HepG2 (cell line): ENCODE measurements at regions not wholly inside any gene's neighbourhood (a gene's known extent, or its start where the extent isn't known, plus 50 kb on each side); places are given as distances from the start of the nearest gene placed in this dataset.

ENCODE experiments used
- ATAC-seq: fragments of 200-7000 bp; cut with Tn5 transposase; 3 replicates; pipeline ENCODE4 v1.9.1; 2020; ENCODE audit warnings: mild to moderate bottlenecking, moderate library complexity
- BruUV-seq: library from RNA; stranded (reverse); fragments of 400-500 nt; replicated peaks from 2 replicates; lab custom pipeline; 2021; lab: Mats Ljungman, UMichigan
- CTCF ChIA-PET: fragments of 300-600 bp; formaldehyde crosslinking; extraction: SDS; loops from one replicate; lab custom pipeline; 2021; ENCODE audit warnings: low total read pairs, inconsistent platforms, low intra/inter-chr PET ratio; lab: Yijun Ruan, JAX
- POLR2A ChIA-PET: fragments of 350-600 bp; sonication (Branson Sonifier 250); formaldehyde crosslinking; loops from one replicate; lab custom pipeline; 2020; ENCODE audit warnings: antibody characterized with exemption, inconsistent platforms; lab: Yijun Ruan, JAX
- DNase-seq: peaks from one replicate; pipeline ENCODE4 v3.0.0-alpha.2; 2015; ENCODE audit warnings: low spot score
- FAIRE-seq: peaks from 3 replicates; lab custom pipeline; 2011; peaks lifted over from hg19 to GRCh38; lab: Jason Lieb, UNC
- H2AFZ ChIP-seq: one replicate; pipeline ENCODE4 v1.6.1; 2011; ENCODE audit warnings: low read length, inconsistent platforms
- H3K27ac ChIP-seq: fragments of 300-600 bp; 3 replicates; pipeline ENCODE4 v1.8.0; 2011; ENCODE audit warnings: mixed run types, mild to moderate bottlenecking, mixed read lengths, low read length, inconsistent platforms; ENCODE audit not compliant: insufficient read depth; ENCODE audit errors: extremely low read length
- H3K27me3 ChIP-seq, 2 experiments: fragments of 200-600 bp in 1 of 2; 2 replicates in 1 of 2; 3 replicates in 1 of 2; pipeline versions ENCODE4 v1.6.0 to v1.8.0; 2011; ENCODE audit warnings: low read length in 2 of 2, mild to moderate bottlenecking in 2 of 2, moderate library complexity in 2 of 2, inconsistent platforms in 1 of 2; ENCODE audit not compliant: insufficient read depth in 2 of 2, control insufficient read depth in 1 of 2
- H3K36me3 ChIP-seq, 2 experiments: fragments of 200-600 bp in 1 of 2; replicated peaks in 1 of 2; 2 replicates in 1 of 2; 3 replicates in 1 of 2; pipeline versions ENCODE4 v1.5.1 to v1.8.0; 2011; ENCODE audit warnings: low read length in 2 of 2, inconsistent platforms in 1 of 2; ENCODE audit not compliant: insufficient read depth in 2 of 2, control insufficient read depth in 1 of 2
- H3K4me1 ChIP-seq: 2 replicates; pipeline ENCODE4 v1.5.1; 2012; ENCODE audit warnings: low read length, inconsistent platforms; ENCODE audit not compliant: insufficient read depth
- H3K4me2 ChIP-seq: 2 replicates; pipeline ENCODE4 v1.6.0; 2011; ENCODE audit warnings: low read depth, low read length, inconsistent platforms
- H3K4me3 ChIP-seq, 3 experiments: fragments of 200-600 bp in 1 of 3; sonication (generic), shearing (Covaris generic) in 1 of 3; replicated peaks in 1 of 3; 2 replicates each; pipeline ENCODE4 v1.5.1; 2011 to 2016; ENCODE audit warnings: low read length in 3 of 3, inconsistent platforms in 2 of 3, low read depth in 2 of 3, mild to moderate bottlenecking in 2 of 3, control low read depth in 1 of 3, mixed read lengths in 1 of 3; ENCODE audit not compliant: insufficient read depth in 1 of 3
- H3K79me2 ChIP-seq: one replicate; pipeline ENCODE4 v1.6.1; 2011; ENCODE audit warnings: low read length, inconsistent platforms; ENCODE audit not compliant: insufficient read depth
- H3K9ac ChIP-seq: 2 replicates; pipeline ENCODE4 v1.6.0; 2011; ENCODE audit warnings: mild to moderate bottlenecking, low read depth, low read length, inconsistent platforms; ENCODE audit not compliant: insufficient read depth
- H3K9me3 ChIP-seq: 2 replicates; pipeline ENCODE4 v1.5.1; 2012; ENCODE audit warnings: mild to moderate bottlenecking, low read length
- H4K20me1 ChIP-seq: 2 replicates; pipeline ENCODE4 v1.6.0; 2011; ENCODE audit warnings: inconsistent platforms, mild to moderate bottlenecking, low read length, moderate library complexity; ENCODE audit not compliant: insufficient read depth
- EZH2 ChIP-seq: conservative IDR thresholded peaks from 2 replicates; pipeline ENCODE4 v1.6.1; 2012; ENCODE audit warnings: mild to moderate bottlenecking, low read depth, low read length, moderate library complexity
- NCOR1 ChIP-seq: fragments of 200-600 bp; sonication (generic); IDR thresholded peaks from 2 replicates; pipeline ENCODE4 v1.7.0; 2017; ENCODE audit warnings: antibody characterized with exemption, low read length, borderline replicate concordance
- SKI ChIP-seq: fragments of 450-650 bp; IDR thresholded peaks from one replicate; pipeline ENCODE4 v1.6.1; 2018; ENCODE audit warnings: mild to moderate bottlenecking; ENCODE audit not compliant: partially characterized antibody
- YEATS2 ChIP-seq: sonication (generic); formaldehyde crosslinking; IDR thresholded peaks from 2 replicates; pipeline ENCODE4 v1.4.0; 2020; ENCODE audit warnings: missing genetic modification reagents, borderline replicate concordance
- ZFP41 ChIP-seq: sonication (generic); formaldehyde crosslinking; IDR thresholded peaks from 2 replicates; pipeline ENCODE4 v1.4.0; 2020; ENCODE audit warnings: mild to moderate bottlenecking, missing genetic modification reagents, borderline replicate concordance
- ZNF143 ChIP-seq: sonication (generic); formaldehyde crosslinking; IDR thresholded peaks from 2 replicates; pipeline ENCODE4 v1.4.0; 2020; ENCODE audit warnings: missing genetic modification reagents
- ZNF282 ChIP-seq: fragments of 450-650 bp; IDR thresholded peaks from 2 replicates; pipeline ENCODE4 v1.6.1; 2018; ENCODE audit not compliant: partially characterized antibody
- ZNF614 ChIP-seq: IDR thresholded peaks from 2 replicates; pipeline ENCODE4 v1.6.1; 2018; ENCODE audit warnings: missing biosample characterization, missing genetic modification reagents, inconsistent platforms, borderline replicate concordance
- ZNF652 ChIP-seq: IDR thresholded peaks from 2 replicates; pipeline ENCODE4 v1.6.1; 2016; ENCODE audit warnings: low read depth, borderline replicate concordance
- WGBS: methylation state at CpG from one replicate; pipeline ENCODE4 v1.1.6; 2017; ENCODE audit warnings: low lambda C conversion rate; 5-methylcytosine and 5-hydroxymethylcytosine counted together
- in situ Hi-C: cut with HindIII; loops from 2 replicates; pipeline ENCODE4 v1.10.0; 2017; ENCODE audit warnings: low pct_unique_long_range_greater_than_20kb; ENCODE audit not compliant: extremely low pct_ligation_motif_present
- intact Hi-C: fragments of 100-400 bp; cut with micrococcal nuclease; formaldehyde crosslinking; loops from one replicate; pipeline ENCODE4 v1.10.0; 2022; ENCODE audit not compliant: unreplicated experiment
- TF ChIP-seq, protein P1 (sequence below): IDR thresholded peaks from 2 replicates; pipeline ENCODE4 v1.6.1; 2012; ENCODE audit warnings: low read depth, low read length, improper control_type of control experiment
- TF ChIP-seq, protein P2 (sequence below): sonication (generic); formaldehyde crosslinking; IDR thresholded peaks from 2 replicates; pipeline ENCODE4 v1.5.0; 2020; ENCODE audit warnings: mild to moderate bottlenecking, missing genetic modification reagents

DNA sequence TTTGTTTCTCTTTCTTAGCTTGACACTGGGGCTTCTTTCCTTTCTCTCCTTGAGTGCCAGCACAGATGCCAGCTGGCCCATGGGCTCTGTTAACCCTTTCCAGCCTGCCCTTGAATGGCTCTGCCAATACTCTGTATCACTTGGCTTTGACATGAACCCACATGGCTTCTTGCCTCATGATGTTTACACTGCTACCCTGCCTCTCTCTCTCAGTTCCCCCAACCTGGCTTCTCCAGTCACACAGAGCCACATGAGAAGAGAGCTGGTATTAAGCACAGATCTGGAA, 262.4 kb downstream of the OMA1 start:
- ATAC-seq (no peak), FAIRE-seq (no peak), DNase-seq (no peak)
- TF ChIP-seq ZNF652 (CRISPR knock-in tag): peak; percentile 54; the same call in 1 of the 2 replicates
- no peak for TF ChIP-seq EZH2
- TF ChIP-seq ZFP41 (CRISPR knock-in tag): no peak
- no peak for TF ChIP-seq YEATS2 (CRISPR knock-in tag)
- TF ChIP-seq ZNF282: no peak
- no peak for TF ChIP-seq ZNF614
- BruUV-seq: no TSS peak
- Histone ChIP-seq H3K36me3 (no peaks in the 10 kb centered on the region), H3K4me2 (no peak overlapping the region), H2AFZ (no peak overlapping the region), H3K4me3 (no peak overlapping the region), H3K9me3 (no peaks in the 10 kb centered on the region), H3K9ac (no peak overlapping the region), H4K20me1 (no peaks in the 10 kb centered on the region), H3K79me2 (no peaks in the 10 kb centered on the region), H3K4me1 (peaks cover 14% of the 10 kb centered on the region), H3K27ac (no peak overlapping the region), H3K27me3 (no peaks in the 10 kb centered on the region; a peak in 1 of 5 replicates)
- ChIA-PET POLR2A (no interaction called here), CTCF (no interaction called here)
- in situ Hi-C loops: no loop called here
- intact Hi-C loops: no loop called here

DNA sequence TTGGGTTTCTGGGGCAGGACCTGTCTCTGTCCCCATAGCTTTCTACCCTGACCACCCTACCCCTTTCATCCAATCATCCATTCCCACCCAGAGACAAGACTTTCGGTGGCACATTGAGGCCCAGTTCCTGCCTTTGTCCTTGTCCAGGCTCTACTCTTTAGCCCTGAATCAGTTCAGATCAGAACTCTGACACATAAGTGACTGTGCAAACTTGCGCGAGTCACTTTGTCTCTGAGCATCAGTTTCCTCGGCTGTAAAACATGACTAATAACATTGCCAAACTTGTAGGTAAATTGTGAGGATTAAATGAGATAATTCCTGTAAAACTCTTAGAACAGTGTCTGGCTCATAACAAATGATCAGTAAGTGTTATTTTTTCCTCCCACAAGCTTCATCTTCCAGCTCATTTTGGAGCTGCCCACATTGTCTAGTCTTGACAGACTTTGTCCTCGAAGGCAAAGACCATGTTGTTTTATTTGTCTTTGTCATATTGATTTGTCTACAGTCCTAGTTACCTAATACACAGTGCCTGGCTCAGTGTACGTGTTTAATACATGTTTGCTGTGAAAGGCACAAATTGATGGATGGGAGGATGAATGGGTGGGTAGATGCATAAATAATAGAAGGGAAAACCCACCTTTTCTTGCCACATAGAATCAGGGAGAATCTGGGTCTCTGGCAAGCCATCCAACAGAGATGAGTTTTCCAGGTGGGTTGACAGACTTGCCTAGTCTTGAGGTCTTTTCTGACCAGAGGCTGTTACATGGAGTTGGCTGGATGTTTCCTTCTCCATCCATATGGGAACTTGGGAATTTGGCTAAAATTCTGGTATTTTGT, 262.9 kb downstream of the OMA1 start:
- peak; percentile 86 for ATAC-seq
- Histone ChIP-seq H3K9ac (no peak overlapping the region), H3K4me2 (no peak overlapping the region; the same call in 1 of the 2 replicates), H2AFZ (no peak overlapping the region), H3K79me2 (no peaks in the 10 kb centered on the region), H3K4me3 (no peak overlapping the region), H3K36me3 (no peaks in the 10 kb centered on the region), H3K4me1 (peaks cover 14% of the 10 kb centered on the region), H3K9me3 (no peaks in the 10 kb centered on the region), H3K27me3 (no peaks in the 10 kb centered on the region; a peak in 1 of 5 replicates), H3K27ac (peak overlapping the region; percentile 43), H4K20me1 (no peaks in the 10 kb centered on the region)
- DNase-seq: peak; percentile 12
- FAIRE-seq: peak; percentile 26
- intact Hi-C loops: no loop called here
- BruUV-seq: no TSS peak
- ChIA-PET POLR2A (no interaction called here), CTCF (no interaction called here)
- WGBS: 5% methylated on average over 6 of the region's 6 CpGs
- in situ Hi-C loops: no loop called here
- peak; percentile 50; the same call in 1 of the 2 replicates for TF ChIP-seq NCOR1
- TF ChIP-seq, protein P1, sequence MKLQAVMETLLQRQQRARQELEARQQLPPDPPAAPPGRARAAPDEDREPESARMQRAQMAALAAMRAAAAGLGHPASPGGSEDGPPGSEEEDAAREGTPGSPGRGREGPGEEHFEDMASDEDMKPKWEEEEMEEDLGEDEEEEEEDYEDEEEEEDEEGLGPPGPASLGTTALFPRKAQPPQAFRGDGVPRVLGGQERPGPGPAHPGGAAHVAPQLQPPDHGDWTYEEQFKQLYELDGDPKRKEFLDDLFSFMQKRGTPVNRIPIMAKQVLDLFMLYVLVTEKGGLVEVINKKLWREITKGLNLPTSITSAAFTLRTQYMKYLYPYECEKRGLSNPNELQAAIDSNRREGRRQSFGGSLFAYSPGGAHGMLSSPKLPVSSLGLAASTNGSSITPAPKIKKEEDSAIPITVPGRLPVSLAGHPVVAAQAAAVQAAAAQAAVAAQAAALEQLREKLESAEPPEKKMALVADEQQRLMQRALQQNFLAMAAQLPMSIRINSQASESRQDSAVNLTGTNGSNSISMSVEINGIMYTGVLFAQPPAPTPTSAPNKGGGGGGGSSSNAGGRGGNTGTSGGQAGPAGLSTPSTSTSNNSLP: 0 out of 2 replicates have a peak, but pooled peaks have one; percentile 43
- TF ChIP-seq, protein P2, sequence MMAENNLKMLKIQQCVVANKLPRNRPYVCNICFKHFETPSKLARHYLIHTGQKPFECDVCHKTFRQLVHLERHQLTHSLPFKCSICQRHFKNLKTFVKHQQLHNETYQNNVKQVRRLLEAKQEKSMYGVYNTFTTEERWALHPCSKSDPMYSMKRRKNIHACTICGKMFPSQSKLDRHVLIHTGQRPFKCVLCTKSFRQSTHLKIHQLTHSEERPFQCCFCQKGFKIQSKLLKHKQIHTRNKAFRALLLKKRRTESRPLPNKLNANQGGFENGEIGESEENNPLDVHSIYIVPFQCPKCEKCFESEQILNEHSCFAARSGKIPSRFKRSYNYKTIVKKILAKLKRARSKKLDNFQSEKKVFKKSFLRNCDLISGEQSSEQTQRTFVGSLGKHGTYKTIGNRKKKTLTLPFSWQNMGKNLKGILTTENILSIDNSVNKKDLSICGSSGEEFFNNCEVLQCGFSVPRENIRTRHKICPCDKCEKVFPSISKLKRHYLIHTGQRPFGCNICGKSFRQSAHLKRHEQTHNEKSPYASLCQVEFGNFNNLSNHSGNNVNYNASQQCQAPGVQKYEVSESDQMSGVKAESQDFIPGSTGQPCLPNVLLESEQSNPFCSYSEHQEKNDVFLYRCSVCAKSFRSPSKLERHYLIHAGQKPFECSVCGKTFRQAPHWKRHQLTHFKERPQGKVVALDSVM (CRISPR knock-in tag): no peak
- no peak for TF ChIP-seq ZNF143 (CRISPR knock-in tag)
- TF ChIP-seq SKI: peak; percentile 85
